HL-60 (cell line): ENCODE measurements at regions not wholly inside any gene's neighbourhood (a gene's known extent, or its start where the extent isn't known, plus 50 kb on each side); places are given as distances from the start of the nearest gene placed in this dataset.

Experiments used
- CTCF ChIP-seq: IDR thresholded peaks from one replicate; pipeline ENCODE4 v1.5.1; 2011; ENCODE audit warnings: low read length, control low read depth, inconsistent platforms; ENCODE audit not compliant: insufficient read depth
- GABPA ChIP-seq: IDR thresholded peaks from 2 replicates; pipeline ENCODE4 v1.6.1; 2012; ENCODE audit warnings: low read depth
- REST ChIP-seq: IDR thresholded peaks from 2 replicates; pipeline ENCODE4 v1.6.1; 2012; ENCODE audit warnings: low read depth; ENCODE audit not compliant: insufficient replicate concordance

- no peak for TF ChIP-seq GABPA
- no peak for TF ChIP-seq CTCF
- TF ChIP-seq REST, result no peak
Measured at GRCh38 chr17:77526728-77527350, 386.1 kb downstream of the SEC14L1 start.
